ENCODE measurements at regions not wholly inside any gene's neighbourhood (a gene's known extent, or its start where the extent isn't known, plus 50 kb on each side); places are given as distances from the start of the nearest gene placed in this dataset.

- Histone ChIP-seq H3K27me3 (no peaks in the 10 kb centered on the region), H3K27ac (no peak overlapping the region), H3K9me3 (no peaks in the 10 kb centered on the region), H3K4me3 (ENCODE audit: low read depth in 1 of 2, low read length in 1 of 2) (no peak overlapping the region), H3K4me1 (ENCODE audit: control insufficient read depth in 1 of 2, insufficient read depth in 1 of 2, low read depth in 1 of 2, low read length in 1 of 2) (no peaks in the 10 kb centered on the region), H3K36me3 (no peaks in the 10 kb centered on the region)
- TF ChIP-seq CTCF (IDR thresholded peaks at IDR 0.05) = no peak
Observed at GRCh38 chr10:121284936-121285335, 313.3 kb downstream of the FGFR2 start.

- TF ChIP-seq CTCF (IDR thresholded peaks at IDR 0.05) = no peak
- Histone ChIP-seq H3K4me1 (ENCODE audit: control insufficient read depth in 1 of 2, insufficient read depth in 1 of 2, low read depth in 1 of 2, low read length in 1 of 2) (no peaks in the 10 kb centered on the region), H3K27me3 (no peaks in the 10 kb centered on the region), H3K36me3 (no peaks in the 10 kb centered on the region), H3K27ac (no peak overlapping the region), H3K9me3 (no peaks in the 10 kb centered on the region), H3K4me3 (ENCODE audit: low read depth in 1 of 2, low read length in 1 of 2) (no peak overlapping the region)
Observed at GRCh38 chr10:121285406-121286196, 312.6 kb downstream of the FGFR2 start.

- Histone ChIP-seq H3K36me3 (no peaks in the 10 kb centered on the region), H3K4me3 (ENCODE audit: low read depth in 1 of 2, low read length in 1 of 2) (no peak overlapping the region), H3K4me1 (ENCODE audit: control insufficient read depth in 1 of 2, insufficient read depth in 1 of 2, low read depth in 1 of 2, low read length in 1 of 2) (no peaks in the 10 kb centered on the region), H3K9me3 (no peaks in the 10 kb centered on the region), H3K27me3 (no peaks in the 10 kb centered on the region), H3K27ac (no peak overlapping the region)
- no peak for TF ChIP-seq CTCF (IDR thresholded peaks at IDR 0.05)
Observed at GRCh38 chr10:121288011-121288410, 310.2 kb downstream of the FGFR2 start.

- Histone ChIP-seq H3K9me3 (no peaks in the 10 kb centered on the region), H3K27ac (no peak overlapping the region), H3K36me3 (no peaks in the 10 kb centered on the region), H3K4me1 (ENCODE audit: control insufficient read depth in 1 of 2, insufficient read depth in 1 of 2, low read depth in 1 of 2, low read length in 1 of 2) (no peaks in the 10 kb centered on the region), H3K4me3 (ENCODE audit: low read depth in 1 of 2, low read length in 1 of 2) (no peak overlapping the region), H3K27me3 (no peaks in the 10 kb centered on the region)
- no peak for TF ChIP-seq CTCF (IDR thresholded peaks at IDR 0.05)
Observed at GRCh38 chr10:121288864-121289661, 309.2 kb downstream of the FGFR2 start.

GRCh38 chr10:121289800-121290199 is 308.4 kb downstream of the FGFR2 start:
- Histone ChIP-seq H3K27ac (no peak overlapping the region), H3K27me3 (no peaks in the 10 kb centered on the region), H3K9me3 (no peaks in the 10 kb centered on the region), H3K4me3 (ENCODE audit: low read depth in 1 of 2, low read length in 1 of 2) (no peak overlapping the region), H3K4me1 (ENCODE audit: control insufficient read depth in 1 of 2, insufficient read depth in 1 of 2, low read depth in 1 of 2, low read length in 1 of 2) (no peaks in the 10 kb centered on the region), H3K36me3 (no peaks in the 10 kb centered on the region)
- no peak for TF ChIP-seq CTCF (IDR thresholded peaks at IDR 0.05)

All from neutrophil (primary cell).